ENCODE measurements at regions not wholly inside any gene's neighbourhood (a gene's known extent, or its start where the extent isn't known, plus 50 kb on each side); places are given as distances from the start of the nearest gene placed in this dataset.

DNA sequence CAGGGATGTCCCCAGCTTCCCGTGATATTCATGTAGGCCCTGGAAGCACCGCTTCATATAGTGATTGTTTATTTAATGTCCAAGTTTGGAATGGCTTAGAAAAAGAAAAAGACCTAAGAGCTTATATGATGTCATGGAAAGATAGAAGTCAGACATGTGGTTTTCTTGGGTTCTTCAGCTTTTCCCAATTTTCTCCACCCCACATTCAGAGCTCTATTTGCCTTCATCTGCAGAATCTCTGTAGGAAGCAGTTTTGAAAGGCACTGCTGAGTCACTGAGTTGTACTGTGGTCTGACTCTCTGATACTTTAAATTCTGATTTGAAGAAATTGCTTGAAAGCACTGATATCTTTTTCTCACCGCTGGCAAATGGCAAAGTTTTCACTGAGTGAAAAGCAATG is 120.6 kb upstream of the EDNRA start:
- peaks cover 2% of the 10 kb centered on the region for H3K27me3 Mint-ChIP-seq (ENCODE audit: unreplicated experiment)
- TF ChIP-seq, protein P1, sequence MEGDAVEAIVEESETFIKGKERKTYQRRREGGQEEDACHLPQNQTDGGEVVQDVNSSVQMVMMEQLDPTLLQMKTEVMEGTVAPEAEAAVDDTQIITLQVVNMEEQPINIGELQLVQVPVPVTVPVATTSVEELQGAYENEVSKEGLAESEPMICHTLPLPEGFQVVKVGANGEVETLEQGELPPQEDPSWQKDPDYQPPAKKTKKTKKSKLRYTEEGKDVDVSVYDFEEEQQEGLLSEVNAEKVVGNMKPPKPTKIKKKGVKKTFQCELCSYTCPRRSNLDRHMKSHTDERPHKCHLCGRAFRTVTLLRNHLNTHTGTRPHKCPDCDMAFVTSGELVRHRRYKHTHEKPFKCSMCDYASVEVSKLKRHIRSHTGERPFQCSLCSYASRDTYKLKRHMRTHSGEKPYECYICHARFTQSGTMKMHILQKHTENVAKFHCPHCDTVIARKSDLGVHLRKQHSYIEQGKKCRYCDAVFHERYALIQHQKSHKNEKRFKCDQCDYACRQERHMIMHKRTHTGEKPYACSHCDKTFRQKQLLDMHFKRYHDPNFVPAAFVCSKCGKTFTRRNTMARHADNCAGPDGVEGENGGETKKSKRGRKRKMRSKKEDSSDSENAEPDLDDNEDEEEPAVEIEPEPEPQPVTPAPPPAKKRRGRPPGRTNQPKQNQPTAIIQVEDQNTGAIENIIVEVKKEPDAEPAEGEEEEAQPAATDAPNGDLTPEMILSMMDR (IDR thresholded peaks at IDR 0.05; ENCODE audit: unreplicated experiment), result no peak
- H3K27ac Mint-ChIP-seq (ENCODE audit: unreplicated experiment), result no peak overlapping the region
- no peaks in the 10 kb centered on the region for H3K36me3 Mint-ChIP-seq (ENCODE audit: low read depth, unreplicated experiment)
- no peak for DNase-seq (ENCODE audit: low spot score)
- H3K4me1 Mint-ChIP-seq (ENCODE audit: unreplicated experiment), result no peaks in the 10 kb centered on the region
- H3K4me3 Mint-ChIP-seq (ENCODE audit: unreplicated experiment), result no peak overlapping the region
- no peaks in the 10 kb centered on the region for H3K9me3 Mint-ChIP-seq (ENCODE audit: unreplicated experiment)

DNA sequence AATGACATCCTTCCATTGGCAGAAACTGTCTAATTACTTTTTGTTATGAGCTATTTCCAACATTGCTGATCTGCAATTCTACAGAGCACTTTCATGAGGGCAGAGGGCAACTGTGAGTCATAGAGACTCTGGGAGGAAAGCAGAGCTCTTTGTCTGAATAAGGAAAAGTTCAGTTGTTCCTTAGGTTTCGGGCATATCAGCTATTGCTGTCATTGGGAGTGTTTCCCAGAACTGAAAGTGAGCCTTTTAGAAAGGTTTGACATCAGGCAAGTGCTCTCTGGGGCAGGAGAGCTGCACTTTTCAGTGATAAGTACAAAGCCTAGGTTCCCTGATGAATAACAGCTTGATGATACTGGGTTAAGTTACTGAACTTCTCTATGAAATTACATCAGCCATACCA is 119.2 kb upstream of the EDNRA start:
- H3K9me3 Mint-ChIP-seq (ENCODE audit: unreplicated experiment), result no peaks in the 10 kb centered on the region
- H3K36me3 Mint-ChIP-seq (ENCODE audit: low read depth, unreplicated experiment), result no peaks in the 10 kb centered on the region
- TF ChIP-seq, protein P1 (IDR thresholded peaks at IDR 0.05; ENCODE audit: unreplicated experiment), result no peak
- peaks cover 2% of the 10 kb centered on the region for H3K27me3 Mint-ChIP-seq (ENCODE audit: unreplicated experiment)
- no peak overlapping the region for H3K27ac Mint-ChIP-seq (ENCODE audit: unreplicated experiment)
- no peaks in the 10 kb centered on the region for H3K4me1 Mint-ChIP-seq (ENCODE audit: unreplicated experiment)
- DNase-seq (ENCODE audit: low spot score), result no peak
- no peak overlapping the region for H3K4me3 Mint-ChIP-seq (ENCODE audit: unreplicated experiment)

DNA sequence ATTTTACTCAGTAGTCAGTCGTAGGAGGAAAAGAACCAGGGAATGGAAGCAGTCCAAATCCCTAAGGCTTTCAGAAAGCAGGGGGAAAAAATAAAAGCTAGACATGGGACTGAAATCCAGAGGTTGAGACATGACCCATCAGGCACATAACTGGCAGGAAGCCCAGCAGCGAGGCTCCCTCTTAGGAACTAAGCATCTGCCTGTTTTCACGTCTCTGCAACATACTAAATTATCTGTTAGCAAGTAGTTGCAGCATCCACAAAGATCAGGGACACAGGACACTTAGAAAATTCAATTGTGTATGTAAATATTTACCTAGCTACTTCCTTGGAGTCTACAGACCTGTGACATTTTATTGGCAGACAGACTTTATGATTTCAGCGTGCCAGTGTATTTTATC is 118.0 kb upstream of the EDNRA start:
- H3K9me3 Mint-ChIP-seq (ENCODE audit: unreplicated experiment), result no peaks in the 10 kb centered on the region
- peaks cover 3% of the 10 kb centered on the region for H3K27me3 Mint-ChIP-seq (ENCODE audit: unreplicated experiment)
- no peak overlapping the region for H3K4me3 Mint-ChIP-seq (ENCODE audit: unreplicated experiment)
- no peak overlapping the region for H3K27ac Mint-ChIP-seq (ENCODE audit: unreplicated experiment)
- DNase-seq (ENCODE audit: low spot score), result no peak
- H3K36me3 Mint-ChIP-seq (ENCODE audit: low read depth, unreplicated experiment), result no peaks in the 10 kb centered on the region
- TF ChIP-seq, protein P1 (IDR thresholded peaks at IDR 0.05; ENCODE audit: unreplicated experiment), result no peak
- no peaks in the 10 kb centered on the region for H3K4me1 Mint-ChIP-seq (ENCODE audit: unreplicated experiment)

DNA sequence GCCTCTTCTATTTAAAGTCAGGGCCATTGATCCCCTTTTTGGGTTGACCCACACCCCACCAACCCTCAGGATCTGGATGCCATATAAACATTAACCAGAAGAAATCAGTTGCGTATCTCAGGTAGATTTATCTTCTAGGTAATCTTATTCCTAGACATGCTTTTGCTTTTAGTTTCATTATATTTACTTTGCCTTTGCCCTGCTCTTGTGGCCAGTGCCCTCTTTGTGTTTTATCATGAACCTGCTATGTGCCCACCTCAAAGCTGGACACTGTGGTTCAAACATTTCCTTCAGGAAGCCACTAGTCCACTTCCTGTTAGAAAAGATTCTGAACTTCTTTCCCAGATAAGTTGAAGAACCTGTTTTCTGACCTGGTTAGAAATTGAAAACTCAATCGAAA is 117.4 kb upstream of the EDNRA start:
- Mint-ChIP-seq H3K4me1 (ENCODE audit: unreplicated experiment) (no peaks in the 10 kb centered on the region), H3K9me3 (ENCODE audit: unreplicated experiment) (no peaks in the 10 kb centered on the region), H3K27me3 (ENCODE audit: unreplicated experiment) (peaks cover 3% of the 10 kb centered on the region), H3K4me3 (ENCODE audit: unreplicated experiment) (no peak overlapping the region), H3K36me3 (ENCODE audit: low read depth, unreplicated experiment) (no peaks in the 10 kb centered on the region), H3K27ac (ENCODE audit: unreplicated experiment) (no peak overlapping the region)
- DNase-seq (ENCODE audit: low spot score), result no peak
- TF ChIP-seq, protein P1 (IDR thresholded peaks at IDR 0.05; ENCODE audit: unreplicated experiment), result no peak

DNA sequence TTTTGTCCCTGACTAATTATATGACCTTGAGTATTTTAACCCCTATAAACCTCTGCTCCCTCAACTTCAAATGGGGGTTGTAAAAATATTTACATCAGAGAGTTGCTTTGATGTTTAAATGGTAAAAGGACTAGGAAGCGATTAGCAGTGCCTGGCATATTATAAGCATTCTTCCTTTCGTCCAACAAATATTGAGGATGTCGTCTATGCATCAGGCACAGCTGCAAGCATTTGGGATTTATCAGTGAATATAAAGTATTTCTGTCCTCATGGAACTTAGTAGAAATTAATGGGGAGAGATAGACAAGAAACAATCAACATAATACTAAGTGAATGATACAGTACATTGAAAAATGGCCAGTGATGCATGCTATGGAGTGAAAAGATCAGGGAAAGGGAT is 115.5 kb upstream of the EDNRA start:
- no peaks in the 10 kb centered on the region for H3K9me3 Mint-ChIP-seq (ENCODE audit: unreplicated experiment)
- TF ChIP-seq, protein P1 (IDR thresholded peaks at IDR 0.05; ENCODE audit: unreplicated experiment), result no peak
- no peaks in the 10 kb centered on the region for H3K4me1 Mint-ChIP-seq (ENCODE audit: unreplicated experiment)
- no peak overlapping the region for H3K27ac Mint-ChIP-seq (ENCODE audit: unreplicated experiment)
- H3K4me3 Mint-ChIP-seq (ENCODE audit: unreplicated experiment), result no peak overlapping the region
- H3K27me3 Mint-ChIP-seq (ENCODE audit: unreplicated experiment), result peaks cover 3% of the 10 kb centered on the region
- no peaks in the 10 kb centered on the region for H3K36me3 Mint-ChIP-seq (ENCODE audit: low read depth, unreplicated experiment)
- DNase-seq (ENCODE audit: low spot score), result no peak

All from endothelial cell (in vitro differentiated cells).